ENCODE measurements at regions not wholly inside any gene's neighbourhood (a gene's known extent, or its start where the extent isn't known, plus 50 kb on each side); places are given as distances from the start of the nearest gene placed in this dataset.

GRCh38 chr12:40575987-40576386, 116.3 kb upstream of the CNTN1 start:
- Histone ChIP-seq H2BK120ac (ENCODE audit: low read depth, low read length, poor library complexity, severe bottlenecking) (no peak overlapping the region), H3K79me1 (ENCODE audit: insufficient read depth, low read depth, low read length, poor library complexity, severe bottlenecking) (no peaks in the 10 kb centered on the region), H3K79me2 (ENCODE audit: insufficient read depth, low read length) (no peaks in the 10 kb centered on the region), H3K14ac (ENCODE audit: insufficient read depth, low read length) (no peak overlapping the region), H4K91ac (ENCODE audit: insufficient read length, low read depth, low read length) (no peak overlapping the region), H3K4me2 (ENCODE audit: insufficient read depth, insufficient read length, low read length) (no peak overlapping the region), H3K27me3 (ENCODE audit: insufficient read depth, low read length) (no peaks in the 10 kb centered on the region), H2BK15ac (ENCODE audit: low read depth, low read length) (no peak overlapping the region), H2BK20ac (ENCODE audit: low read depth, low read length, poor library complexity, severe bottlenecking) (no peak overlapping the region), H4K5ac (ENCODE audit: insufficient read length, low read depth, low read length) (no peak overlapping the region), H3K56ac (ENCODE audit: insufficient read length, low read depth, low read length) (no peak overlapping the region), H3K9ac (ENCODE audit: extremely low read depth, insufficient read length, low read length) (no peak overlapping the region), H3K27ac (ENCODE audit: insufficient read length, low read depth, low read length) (no peak overlapping the region), H3K18ac (ENCODE audit: insufficient read length, low read depth, low read length) (no peak overlapping the region), H2BK12ac (ENCODE audit: insufficient read length, low read depth, low read length) (no peak overlapping the region), H4K20me1 (ENCODE audit: control insufficient read depth, insufficient read depth, insufficient read length) (no peaks in the 10 kb centered on the region), H2BK5ac (ENCODE audit: insufficient read length, low read length) (no peak overlapping the region), H4K8ac (replicated peaks; ENCODE audit: insufficient read length, low read depth, low read length) (no peak overlapping the region), H3K23me2 (ENCODE audit: insufficient read length, low read depth, low read length, poor library complexity, severe bottlenecking) (no peaks in the 10 kb centered on the region), H2AK5ac (ENCODE audit: insufficient read length, low read length) (no peak overlapping the region), H3T11ph (ENCODE audit: low read length) (no peak overlapping the region), H2AFZ (ENCODE audit: low read length) (no peak overlapping the region), H3K4me1 (ENCODE audit: insufficient read depth, low read length) (no peaks in the 10 kb centered on the region), H3K9me3 (ENCODE audit: control insufficient read depth, low read depth, low read length) (peaks cover under 1% of the 10 kb centered on the region), H3K23ac (ENCODE audit: insufficient read length, low read depth, low read length) (no peak overlapping the region), H3K4ac (ENCODE audit: low read depth, low read length) (no peak overlapping the region)
- no peak for DNase-seq
- H3K27me3 Mint-ChIP-seq (ENCODE audit: low read depth), result no peaks in the 10 kb centered on the region
- no peak for TF ChIP-seq CTCF (conservative IDR thresholded peaks at IDR 0.05)
- no peaks in the 10 kb centered on the region for H3K4me1 Mint-ChIP-seq
- no peak overlapping the region for H3K4me3 Mint-ChIP-seq
- H3K36me3 Mint-ChIP-seq (ENCODE audit: insufficient read depth in 1 of 3, low read depth in 3 of 3), result peaks cover 0 to 15% (median 8%) of the 10 kb centered on the region in 3 experiments; a peak in 5 of 7 replicates
- H3K27ac Mint-ChIP-seq, result no peak overlapping the region
- peaks cover 14 to 15% of the 10 kb centered on the region in 2 experiments; a peak in 4 of 5 replicates for H3K9me3 Mint-ChIP-seq

Measured in H9 (cell line).